Uterus (tissue), 3 donors: ENCODE measurements at regions not wholly inside any gene's neighbourhood (a gene's known extent, or its start where the extent isn't known, plus 50 kb on each side); places are given as distances from the start of the nearest gene placed in this dataset.

Source experiments
- DNase-seq, 2 donors: peaks; one replicate each; pipeline ENCODE4 v3.0.0-alpha.2; 2019 to 2020
- H3K27ac ChIP-seq, 2 donors: fragments of 200-600 bp; sonication (generic); 1 replicate in 1 of 2; 2 replicates in 1 of 2; pipeline ENCODE4 v1.5.1; 2016 to 2018
- H3K27me3 ChIP-seq, 2 donors: fragments of 200-600 bp; sonication (generic); one replicate each; pipeline ENCODE4 v1.5.1; 2018 to 2019; ENCODE audit warnings: control low read depth in 1 of 2
- H3K36me3 ChIP-seq, 2 donors: fragments of 200-600 bp; sonication (generic); one replicate each; pipeline ENCODE4 v1.5.1; 2019; ENCODE audit warnings: control low read depth in 1 of 2
- H3K4me1 ChIP-seq, 2 donors: fragments of 200-600 bp; sonication (generic); one replicate each; pipeline ENCODE4 v1.5.1; 2018 to 2019; ENCODE audit warnings: control low read depth in 1 of 2
- H3K4me3 ChIP-seq, 2 donors: fragments of 200-600 bp; sonication (generic); 1 replicate in 1 of 2; 2 replicates in 1 of 2; pipeline ENCODE4 v1.5.1; 2018 to 2019; ENCODE audit warnings: mild to moderate bottlenecking in 1 of 2
- H3K9me3 ChIP-seq, 2 donors: fragments of 200-600 bp; sonication (generic); one replicate each; pipeline ENCODE4 v1.5.1; 2019; ENCODE audit warnings: control low read depth in 1 of 2
- CTCF ChIP-seq, 4 experiments: fragments of 200-600 bp in 2 of 4; fragments of 450-650 bp in 2 of 4; sonication (generic) in 2 of 4; IDR thresholded peaks; one replicate each; pipeline ENCODE4 v1.5.1; 2016 to 2019; ENCODE audit warnings: antibody characterized with exemption in 4 of 4, mild to moderate bottlenecking in 2 of 4, moderate library complexity in 1 of 4
- POLR2A ChIP-seq, 2 donors: fragments of 450-650 bp; IDR thresholded peaks; one replicate each; pipeline ENCODE4 v1.6.1; 2016; ENCODE audit warnings: antibody characterized with exemption in 2 of 2, mild to moderate bottlenecking in 1 of 2, moderate library complexity in 1 of 2
- intact Hi-C: fragments of 100-400 bp; cut with DNase I; formaldehyde crosslinking; loops from one replicate; pipeline ENCODE4 v1.15.1; 2023; ENCODE audit warnings: low total_unique reads
- donor health status: DM: yes; HTN: yes; CAD: no.

GRCh38 chr3:102094506-102094905, 245.2 kb downstream of the NFKBIZ start:
- intact Hi-C loops, result no loop called here
- H3K4me1 ChIP-seq, result peaks cover 0 to 4% of the 10 kb centered on the region in 2 donors
- no peaks in the 10 kb centered on the region for H3K27me3 ChIP-seq
- no peak overlapping the region for H3K27ac ChIP-seq
- no peaks in the 10 kb centered on the region for H3K36me3 ChIP-seq
- no peak for DNase-seq
- no peak overlapping the region for H3K4me3 ChIP-seq
- H3K9me3 ChIP-seq, result no peaks in the 10 kb centered on the region
- TF ChIP-seq POLR2A (IDR thresholded peaks at IDR 0.05) (no peak), CTCF (IDR thresholded peaks at IDR 0.05) (no peak)

GRCh38 chr3:102095383-102095782, 246.1 kb downstream of the NFKBIZ start:
- TF ChIP-seq POLR2A (IDR thresholded peaks at IDR 0.05), result no peak
- TF ChIP-seq CTCF (IDR thresholded peaks at IDR 0.05), result no peak
- Histone ChIP-seq H3K27ac (no peak overlapping the region), H3K27me3 (no peaks in the 10 kb centered on the region), H3K4me1 (peaks cover 0 to under 1% of the 10 kb centered on the region in 2 donors), H3K9me3 (no peaks in the 10 kb centered on the region), H3K36me3 (no peaks in the 10 kb centered on the region), H3K4me3 (no peak overlapping the region)
- intact Hi-C loops, result no loop called here
- DNase-seq, result no peak

- TF ChIP-seq CTCF (IDR thresholded peaks at IDR 0.05), result no peak
- TF ChIP-seq POLR2A (IDR thresholded peaks at IDR 0.05), result no peak
Observed at GRCh38 chr3:102096066-102096465, 246.8 kb downstream of the NFKBIZ start.

DNA sequence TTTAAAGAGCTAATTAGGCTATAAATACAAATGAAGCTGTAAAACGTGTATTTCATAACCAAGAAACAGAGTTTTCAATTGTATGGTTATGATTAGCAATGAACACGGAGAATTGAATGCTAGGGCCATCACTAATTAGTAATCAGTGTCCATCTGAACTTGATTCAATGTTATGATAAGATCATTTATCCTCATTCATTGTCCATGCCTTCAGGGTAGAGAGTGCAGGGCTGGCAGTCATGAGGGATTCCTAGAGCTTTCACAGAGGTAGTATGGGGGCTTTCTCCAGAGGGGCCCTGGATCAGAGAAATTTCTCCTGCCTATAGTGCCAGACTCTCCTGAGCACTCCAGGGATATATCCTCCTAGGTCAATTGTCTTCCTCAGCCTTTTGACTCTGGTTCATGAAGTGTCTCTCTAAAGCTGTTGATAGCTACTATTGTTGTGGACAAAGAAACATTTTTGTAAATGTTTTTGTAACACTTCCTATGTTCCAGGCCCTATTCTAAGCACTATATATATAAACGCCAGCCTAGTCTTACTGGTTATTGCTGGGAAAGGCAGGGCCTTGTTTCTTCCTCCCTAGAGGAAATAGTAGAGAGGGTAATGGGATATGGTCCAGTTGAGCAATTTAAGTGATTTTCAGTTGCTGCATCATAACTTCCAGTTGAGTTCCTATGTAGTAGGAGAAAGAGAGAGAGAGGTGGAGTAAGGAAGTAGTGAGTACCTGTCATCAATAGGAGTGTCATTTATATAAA, 249.0 kb downstream of the NFKBIZ start:
- no peak for DNase-seq
- Histone ChIP-seq H3K4me3 (no peak overlapping the region), H3K4me1 (no peaks in the 10 kb centered on the region), H3K27ac (no peak overlapping the region), H3K9me3 (no peaks in the 10 kb centered on the region), H3K27me3 (no peaks in the 10 kb centered on the region), H3K36me3 (no peaks in the 10 kb centered on the region)
- TF ChIP-seq CTCF (IDR thresholded peaks at IDR 0.05), result no peak
- no peak for TF ChIP-seq POLR2A (IDR thresholded peaks at IDR 0.05)
- intact Hi-C loops, result no loop called here

More at GRCh38 chr3:102096066-102096465, 246.8 kb downstream of the NFKBIZ start:
- Histone ChIP-seq H3K9me3 (no peaks in the 10 kb centered on the region), H3K27ac (no peak overlapping the region), H3K27me3 (no peaks in the 10 kb centered on the region), H3K4me3 (no peak overlapping the region), H3K4me1 (no peaks in the 10 kb centered on the region), H3K36me3 (no peaks in the 10 kb centered on the region)
- DNase-seq, result no peak
- intact Hi-C loops, result no loop called here

DNA sequence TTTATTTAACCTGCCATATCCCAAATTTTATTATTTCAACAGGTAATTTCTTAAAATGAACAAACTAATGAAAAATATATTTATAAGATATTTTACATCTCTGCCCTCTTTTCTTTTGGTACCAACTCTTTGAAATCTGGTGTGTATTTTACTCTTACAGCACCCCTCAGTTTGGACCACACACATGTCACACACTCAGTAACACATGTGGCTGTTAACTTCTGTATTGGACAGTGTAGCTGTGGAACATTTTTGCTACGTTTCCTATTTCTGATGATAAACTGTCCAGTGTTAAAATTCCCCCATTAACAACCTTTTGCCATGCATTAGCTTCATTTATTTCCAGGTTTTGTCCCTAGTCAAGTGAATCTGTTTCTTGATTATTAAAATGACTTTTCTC, 250.6 kb downstream of the NFKBIZ start:
- no peak for DNase-seq
- H3K4me1 ChIP-seq, result no peaks in the 10 kb centered on the region
- no peaks in the 10 kb centered on the region for H3K9me3 ChIP-seq
- H3K27ac ChIP-seq, result no peak overlapping the region
- no peak for TF ChIP-seq POLR2A (IDR thresholded peaks at IDR 0.05)
- TF ChIP-seq CTCF (IDR thresholded peaks at IDR 0.05), result no peak
- H3K36me3 ChIP-seq, result no peaks in the 10 kb centered on the region
- no peak overlapping the region for H3K4me3 ChIP-seq
- intact Hi-C loops, result no loop called here
- H3K27me3 ChIP-seq, result no peaks in the 10 kb centered on the region
